ENCODE measurements at regions not wholly inside any gene's neighbourhood (a gene's known extent, or its start where the extent isn't known, plus 50 kb on each side); places are given as distances from the start of the nearest gene placed in this dataset.
A peak's percentile ranks its signal among the peaks of the same experiment; 100 is the strongest.

DNA sequence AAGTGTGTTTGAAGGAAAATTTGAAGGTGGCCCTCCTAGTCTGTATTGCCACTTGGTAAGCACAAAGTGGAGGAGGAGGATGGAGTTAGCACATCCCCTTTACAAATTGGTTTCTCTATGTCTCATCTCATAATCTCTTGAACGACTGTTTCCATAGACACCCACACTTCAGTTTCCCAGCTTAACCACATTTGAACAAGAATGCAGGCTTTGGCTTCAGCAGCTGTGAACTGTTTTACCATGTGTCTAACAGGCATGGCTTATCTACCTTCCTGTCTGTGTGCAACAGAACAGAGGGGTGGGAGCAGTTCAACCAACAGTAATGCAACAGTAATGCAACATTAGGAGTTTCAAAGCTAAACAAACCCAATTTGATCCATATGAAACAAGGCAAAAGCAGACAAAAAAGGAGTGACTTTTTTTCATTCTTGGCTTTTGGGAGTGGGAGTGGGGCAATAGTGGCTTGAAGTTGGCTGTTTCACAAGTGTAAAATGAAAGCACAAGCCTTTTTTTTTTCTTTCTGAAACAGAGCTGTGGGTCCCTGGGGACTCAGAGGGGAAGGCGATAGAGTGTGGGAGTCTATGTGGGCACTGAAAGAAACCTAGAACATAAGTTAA, 108.0 kb downstream of the ITM2A start:
- H3K27me3 ChIP-seq (ENCODE audit: control insufficient read depth in 3 of 3, insufficient read depth in 3 of 3, low read length in 3 of 3): no peaks in the 10 kb centered on the region
- peak overlapping the region in 1 of 3 donors; percentile 16 for H3K27ac ChIP-seq (ENCODE audit: low read depth in 1 of 3, low read length in 2 of 3)
- no peaks in the 10 kb centered on the region for H3K36me3 ChIP-seq (ENCODE audit: control insufficient read depth in 3 of 3, insufficient read depth in 2 of 3, low read depth in 1 of 3, low read length in 3 of 3)
- H3K4me1 ChIP-seq (ENCODE audit: control insufficient read depth in 3 of 3, insufficient read depth in 2 of 3, low read depth in 1 of 3, low read length in 2 of 3): no peaks in the 10 kb centered on the region
- H3K9me3 ChIP-seq (ENCODE audit: control insufficient read depth in 2 of 2, insufficient read depth in 1 of 2, low read depth in 1 of 2, low read length in 1 of 2): no peaks in the 10 kb centered on the region
- DNase-seq (peak; percentile 0 to 51), FAIRE-seq (no peak)
- 25 to 54% (median 36%) methylated on average over 2 of the region's 2 CpGs for WGBS, 3 donors
- no peak overlapping the region for H3K4me3 ChIP-seq (ENCODE audit: low read depth in 1 of 3, low read length in 3 of 3)

DNA sequence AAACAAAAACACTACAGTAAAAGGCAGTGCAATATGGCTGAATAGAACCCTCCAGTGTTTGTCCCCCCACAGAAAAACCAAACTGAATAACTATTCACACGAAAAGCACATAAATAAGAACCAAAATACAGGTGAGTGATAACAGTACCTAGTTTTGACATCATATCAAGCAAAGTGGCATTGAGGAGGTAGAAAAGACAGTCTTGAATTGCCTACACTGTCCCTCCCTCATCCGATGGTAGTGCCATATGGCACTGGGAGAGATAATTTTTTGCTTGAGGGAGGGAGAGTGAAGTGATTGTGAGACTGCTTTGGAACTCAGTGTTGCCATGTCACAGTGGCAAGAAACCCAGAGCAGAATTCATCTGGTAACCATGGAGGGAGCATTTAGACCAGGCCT, 99.2 kb downstream of the GPR174 start:
- no peaks in the 10 kb centered on the region for H3K36me3 ChIP-seq (ENCODE audit: control insufficient read depth in 3 of 3, insufficient read depth in 2 of 3, low read depth in 1 of 3, low read length in 3 of 3)
- 47 to 84% (median 77%) methylated on average over 2 of the region's 2 CpGs for WGBS, 3 donors
- H3K27ac ChIP-seq (ENCODE audit: low read depth in 1 of 3, low read length in 2 of 3): no peak overlapping the region
- no peaks in the 10 kb centered on the region for H3K4me1 ChIP-seq (ENCODE audit: control insufficient read depth in 3 of 3, insufficient read depth in 2 of 3, low read depth in 1 of 3, low read length in 2 of 3)
- DNase-seq (no peak), FAIRE-seq (no peak)
- H3K9me3 ChIP-seq (ENCODE audit: control insufficient read depth in 2 of 2, insufficient read depth in 1 of 2, low read depth in 1 of 2, low read length in 1 of 2): no peaks in the 10 kb centered on the region
- H3K4me3 ChIP-seq (ENCODE audit: low read depth in 1 of 3, low read length in 3 of 3): no peak overlapping the region
- H3K27me3 ChIP-seq (ENCODE audit: control insufficient read depth in 3 of 3, insufficient read depth in 3 of 3, low read length in 3 of 3): no peaks in the 10 kb centered on the region

DNA sequence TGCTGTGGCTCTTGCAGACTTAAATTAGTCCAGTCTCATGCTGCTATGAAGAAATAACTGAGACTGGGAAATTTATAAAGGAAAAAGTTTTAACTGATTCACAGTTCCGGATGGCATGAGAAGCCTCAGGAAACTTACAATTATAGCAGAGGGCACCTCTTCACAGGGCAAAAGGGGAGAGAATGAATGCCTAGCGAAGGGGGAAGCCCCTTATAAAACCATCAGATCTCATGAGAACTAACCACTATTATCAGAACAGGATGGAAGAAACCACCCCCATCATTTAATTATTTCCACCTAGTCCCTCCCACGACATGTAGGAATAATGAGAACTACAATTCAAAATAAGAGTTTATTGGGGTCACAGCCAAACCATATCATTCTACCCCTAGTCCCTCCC, 91.4 kb downstream of the GPR174 start:
- H3K27me3 ChIP-seq (ENCODE audit: control insufficient read depth in 3 of 3, insufficient read depth in 3 of 3, low read length in 3 of 3): no peaks in the 10 kb centered on the region
- peaks cover 0 to 5% of the 10 kb centered on the region in 2 donors for H3K9me3 ChIP-seq (ENCODE audit: control insufficient read depth in 2 of 2, insufficient read depth in 1 of 2, low read depth in 1 of 2, low read length in 1 of 2)
- H3K4me3 ChIP-seq (ENCODE audit: low read depth in 1 of 3, low read length in 3 of 3): no peak overlapping the region
- DNase-seq (no peak), FAIRE-seq (no peak)
- no peak overlapping the region for H3K27ac ChIP-seq (ENCODE audit: low read depth in 1 of 3, low read length in 2 of 3)
- 61 to 88% (median 71%) methylated on average over 2 to 3 of the region's 3 CpGs for WGBS, 3 donors
- H3K36me3 ChIP-seq (ENCODE audit: control insufficient read depth in 3 of 3, insufficient read depth in 2 of 3, low read depth in 1 of 3, low read length in 3 of 3): no peaks in the 10 kb centered on the region
- no peaks in the 10 kb centered on the region for H3K4me1 ChIP-seq (ENCODE audit: control insufficient read depth in 3 of 3, insufficient read depth in 2 of 3, low read depth in 1 of 3, low read length in 2 of 3)

DNA sequence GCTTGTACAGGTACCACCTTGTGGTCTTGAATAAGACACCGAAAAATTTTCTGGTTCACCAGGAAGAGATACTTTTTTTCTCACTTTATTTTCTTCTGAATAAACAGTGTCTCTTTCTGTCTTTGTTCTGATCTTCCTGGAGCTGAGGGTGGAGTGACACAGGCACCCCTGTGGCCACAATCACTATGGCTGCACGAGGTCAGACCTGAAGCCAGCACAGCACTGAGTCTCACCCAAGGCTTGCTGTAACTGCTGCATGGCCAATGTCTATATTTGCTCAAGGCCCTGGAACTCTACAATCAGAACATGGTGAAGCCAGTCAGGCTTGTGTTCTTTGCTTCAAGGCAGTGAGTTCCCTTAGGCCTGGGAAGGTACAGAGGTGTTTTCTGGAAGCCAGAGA, 87.2 kb downstream of the GPR174 start:
- WGBS, 3 donors: 57 to 67% (median 59%) methylated on average over 2 of the region's 2 CpGs
- Histone ChIP-seq H3K27ac (ENCODE audit: low read depth in 1 of 3, low read length in 2 of 3) (no peak overlapping the region), H3K4me3 (ENCODE audit: low read depth in 1 of 3, low read length in 3 of 3) (no peak overlapping the region), H3K27me3 (ENCODE audit: control insufficient read depth in 3 of 3, insufficient read depth in 3 of 3, low read length in 3 of 3) (no peaks in the 10 kb centered on the region), H3K9me3 (ENCODE audit: control insufficient read depth in 2 of 2, insufficient read depth in 1 of 2, low read depth in 1 of 2, low read length in 1 of 2) (peaks cover 0 to 5% of the 10 kb centered on the region in 2 donors), H3K36me3 (ENCODE audit: control insufficient read depth in 3 of 3, insufficient read depth in 2 of 3, low read depth in 1 of 3, low read length in 3 of 3) (no peaks in the 10 kb centered on the region), H3K4me1 (ENCODE audit: control insufficient read depth in 3 of 3, insufficient read depth in 2 of 3, low read depth in 1 of 3, low read length in 2 of 3) (no peaks in the 10 kb centered on the region)
- DNase-seq (no peak), FAIRE-seq (no peak)
